ENCODE measurements at regions not wholly inside any gene's neighbourhood (a gene's known extent, or its start where the extent isn't known, plus 50 kb on each side); places are given as distances from the start of the nearest gene placed in this dataset.
"Not testable (repeated sequence)": the region's sequence is repeated elsewhere in the genome, so short reads cannot be mapped to it uniquely, and the experiment has no call there.

DNA sequence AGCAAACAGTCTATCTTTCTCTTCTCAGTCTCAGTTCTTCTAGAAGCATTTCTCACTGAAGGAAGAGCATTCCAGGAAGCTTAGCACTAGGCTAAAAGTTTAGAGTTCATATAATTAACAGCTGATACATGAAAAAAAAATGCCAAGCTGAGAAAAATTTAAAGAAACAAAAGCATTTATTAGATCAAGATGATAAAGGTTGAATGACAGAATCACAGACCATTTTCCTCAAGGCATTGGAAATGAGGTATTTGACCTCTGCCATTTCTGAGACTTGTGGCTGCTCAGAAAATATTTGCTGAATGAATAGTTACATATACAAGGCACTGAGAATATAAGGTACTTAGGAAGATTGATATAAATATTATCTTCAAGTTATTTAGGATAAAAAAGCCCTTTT is 901.6 kb upstream of the GOT2 start:
- Mint-ChIP-seq H3K9me3 (no peaks in the 10 kb centered on the region), H3K4me1 (ENCODE audit: low read depth) (no peaks in the 10 kb centered on the region), H3K36me3 (ENCODE audit: low read depth) (no peaks in the 10 kb centered on the region), H3K27ac (no peak overlapping the region), H3K27me3 (ENCODE audit: insufficient read depth) (no peaks in the 10 kb centered on the region), H3K4me3 (no peak overlapping the region)
- intact Hi-C loops (cut with micrococcal nuclease) = no loop called here
- no peak for DNase-seq (ENCODE audit: low spot score)

DNA sequence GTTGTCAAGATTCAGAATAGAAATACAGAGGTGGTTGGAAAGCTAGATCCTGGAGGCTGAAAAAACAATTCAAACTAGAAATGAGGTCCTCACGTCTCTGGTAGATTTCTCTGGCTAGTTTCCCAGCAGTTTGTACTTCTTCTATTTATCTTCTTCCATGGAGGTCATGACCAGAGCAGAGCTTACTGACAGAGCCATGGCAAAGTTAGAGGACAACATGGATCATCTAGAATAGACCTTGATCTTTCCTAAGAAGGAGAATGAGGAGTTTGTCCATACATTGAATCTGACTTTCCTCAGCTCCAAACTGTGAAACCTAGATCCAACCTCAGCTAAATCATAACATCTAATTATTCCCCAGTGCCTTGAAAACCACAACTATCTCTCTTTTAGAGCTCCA is 900.8 kb upstream of the GOT2 start:
- H3K27me3 Mint-ChIP-seq (ENCODE audit: insufficient read depth) = no peaks in the 10 kb centered on the region
- intact Hi-C loops (cut with micrococcal nuclease) = no loop called here
- no peak for DNase-seq (ENCODE audit: low spot score)
- no peak overlapping the region for H3K27ac Mint-ChIP-seq
- H3K36me3 Mint-ChIP-seq (ENCODE audit: low read depth) = no peaks in the 10 kb centered on the region
- no peaks in the 10 kb centered on the region for H3K4me1 Mint-ChIP-seq (ENCODE audit: low read depth)
- H3K9me3 Mint-ChIP-seq = no peaks in the 10 kb centered on the region
- H3K4me3 Mint-ChIP-seq = no peak overlapping the region

DNA sequence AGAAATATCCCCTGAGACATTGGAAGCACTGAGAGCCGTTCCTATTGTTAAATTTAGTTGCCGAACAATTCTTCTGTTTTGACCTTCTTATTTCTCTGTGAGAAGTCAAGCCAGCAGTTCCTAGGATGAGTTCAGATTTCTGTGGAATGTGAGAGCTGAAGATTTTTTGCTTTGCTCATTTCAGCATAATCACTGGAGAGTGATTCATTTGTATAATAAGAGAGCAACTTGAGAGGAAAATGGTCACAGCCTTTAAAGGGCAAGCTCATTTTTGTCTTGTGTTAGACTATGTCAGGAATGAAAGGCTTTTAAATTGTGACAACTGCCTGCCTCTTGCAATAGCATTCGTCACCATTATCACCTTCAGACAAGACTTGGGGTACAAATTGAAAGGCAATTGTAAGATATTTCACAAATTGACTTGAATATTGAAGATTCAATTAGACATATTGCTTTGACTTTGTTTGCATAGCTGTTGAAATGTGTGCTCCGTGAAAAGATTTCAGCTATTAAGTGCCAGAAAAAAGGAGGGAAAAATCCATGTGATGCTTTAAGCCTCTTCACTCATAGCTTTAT is 900.0 kb upstream of the GOT2 start:
- no peak overlapping the region for H3K27ac Mint-ChIP-seq
- H3K4me3 Mint-ChIP-seq = no peak overlapping the region
- intact Hi-C loops (cut with micrococcal nuclease) = no loop called here
- no peaks in the 10 kb centered on the region for H3K4me1 Mint-ChIP-seq (ENCODE audit: low read depth)
- H3K9me3 Mint-ChIP-seq = no peaks in the 10 kb centered on the region
- no peak for DNase-seq (ENCODE audit: low spot score)
- no peaks in the 10 kb centered on the region for H3K36me3 Mint-ChIP-seq (ENCODE audit: low read depth)
- H3K27me3 Mint-ChIP-seq (ENCODE audit: insufficient read depth) = no peaks in the 10 kb centered on the region

DNA sequence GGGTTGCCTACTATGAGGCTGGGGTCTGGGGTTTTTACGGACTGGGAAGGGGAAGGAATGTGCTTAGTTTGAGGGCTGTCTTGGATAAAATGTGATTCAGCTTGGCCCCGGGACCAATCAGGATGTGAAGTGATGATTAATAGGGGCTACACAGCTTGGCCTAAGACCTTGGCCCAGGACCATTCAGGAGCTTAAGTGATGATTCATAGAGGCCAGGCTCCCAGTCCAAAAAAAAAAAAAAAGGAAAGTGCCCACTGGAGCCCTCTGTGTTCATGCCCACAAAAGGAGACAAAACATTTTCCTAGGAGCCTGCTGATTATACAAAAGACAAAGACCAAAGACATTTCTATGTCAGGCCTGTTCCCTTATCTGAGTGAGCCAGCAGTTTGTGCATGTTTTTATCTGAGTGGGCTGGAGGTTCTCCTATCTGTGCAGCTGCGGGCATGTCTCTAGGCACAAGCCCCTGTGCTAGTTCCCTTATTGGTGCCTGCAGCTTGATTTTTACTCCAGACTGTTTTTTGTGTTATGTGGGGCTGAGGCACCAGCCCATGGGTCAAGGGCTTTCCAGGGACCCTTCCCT is 898.2 kb upstream of the GOT2 start:
- H3K4me1 Mint-ChIP-seq (ENCODE audit: low read depth) = no peaks in the 10 kb centered on the region
- no peak overlapping the region for H3K27ac Mint-ChIP-seq
- H3K4me3 Mint-ChIP-seq = no peak overlapping the region
- H3K9me3 Mint-ChIP-seq = no peaks in the 10 kb centered on the region
- H3K36me3 Mint-ChIP-seq (ENCODE audit: low read depth) = no peaks in the 10 kb centered on the region
- intact Hi-C loops (cut with micrococcal nuclease) = no loop called here
- H3K27me3 Mint-ChIP-seq (ENCODE audit: insufficient read depth) = no peaks in the 10 kb centered on the region
- DNase-seq (ENCODE audit: low spot score) = no peak

DNA sequence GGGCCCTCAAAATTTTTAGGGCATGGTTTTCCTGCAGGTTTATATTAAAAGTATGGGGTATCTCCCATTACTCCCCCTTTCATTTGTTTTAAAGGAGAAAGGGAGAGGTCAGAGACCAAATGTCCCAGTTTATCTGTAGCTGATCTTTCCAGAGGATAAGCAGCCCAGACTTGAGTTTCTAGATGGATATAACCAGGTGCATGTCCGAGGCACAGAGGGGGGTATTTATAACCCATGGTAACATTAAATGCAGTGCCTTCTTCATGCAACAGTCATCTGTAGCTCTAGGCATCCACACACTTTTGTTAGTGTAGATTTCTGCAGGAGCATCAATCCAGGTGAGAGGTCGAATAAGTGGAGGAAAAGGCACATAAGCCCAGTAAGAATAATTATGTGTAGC is 890.3 kb upstream of the GOT2 start:
- DNase-seq (ENCODE audit: low spot score); H3K27me3 Mint-ChIP-seq (ENCODE audit: insufficient read depth); H3K27ac Mint-ChIP-seq; H3K4me3 Mint-ChIP-seq; intact Hi-C loops (cut with micrococcal nuclease); H3K4me1 Mint-ChIP-seq (ENCODE audit: low read depth); H3K9me3 Mint-ChIP-seq; H3K36me3 Mint-ChIP-seq (ENCODE audit: low read depth): not testable (repeated sequence)

DNA sequence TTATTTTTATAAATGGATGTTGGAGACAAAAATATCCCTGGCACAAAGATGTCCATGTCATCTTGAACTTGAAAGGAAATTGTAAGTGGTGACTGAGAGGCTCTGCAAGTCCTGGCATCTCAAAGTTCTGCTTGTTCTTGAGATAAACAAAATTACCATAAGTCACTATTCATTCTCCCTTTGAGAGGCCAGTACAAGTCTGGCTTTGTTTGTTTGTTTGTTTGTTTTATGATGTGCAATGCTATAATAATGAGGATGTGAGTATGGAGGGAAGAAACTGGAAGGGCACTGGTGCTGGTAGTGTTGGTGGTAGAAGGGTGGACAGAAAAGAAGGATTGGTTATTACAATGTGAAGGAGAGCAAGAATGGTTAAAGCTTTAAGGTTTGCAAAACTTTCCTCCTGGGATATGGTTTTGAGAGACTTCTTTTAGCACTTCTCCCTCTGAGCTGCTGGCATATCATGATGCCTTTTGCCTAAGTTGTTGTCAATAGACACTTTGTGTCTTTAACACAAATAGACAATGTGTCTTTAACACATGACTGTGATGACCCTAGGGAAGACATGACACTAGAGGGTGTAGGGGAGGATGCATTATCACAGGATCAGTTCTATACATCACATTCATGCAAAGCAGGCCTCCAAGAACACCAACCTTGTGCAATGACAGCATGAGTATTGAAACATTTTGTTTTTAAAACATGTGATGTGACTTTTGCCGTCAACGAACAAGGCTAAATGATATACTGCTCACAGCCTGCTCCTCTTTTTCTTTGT is 880.5 kb upstream of the GOT2 start:
- Mint-ChIP-seq H3K4me1 (ENCODE audit: low read depth) (no peaks in the 10 kb centered on the region), H3K27ac (no peak overlapping the region), H3K36me3 (ENCODE audit: low read depth) (no peaks in the 10 kb centered on the region), H3K4me3 (no peak overlapping the region), H3K27me3 (ENCODE audit: insufficient read depth) (no peaks in the 10 kb centered on the region), H3K9me3 (no peaks in the 10 kb centered on the region)
- intact Hi-C loops (cut with micrococcal nuclease) = no loop called here
- no peak for DNase-seq (ENCODE audit: low spot score)

DNA sequence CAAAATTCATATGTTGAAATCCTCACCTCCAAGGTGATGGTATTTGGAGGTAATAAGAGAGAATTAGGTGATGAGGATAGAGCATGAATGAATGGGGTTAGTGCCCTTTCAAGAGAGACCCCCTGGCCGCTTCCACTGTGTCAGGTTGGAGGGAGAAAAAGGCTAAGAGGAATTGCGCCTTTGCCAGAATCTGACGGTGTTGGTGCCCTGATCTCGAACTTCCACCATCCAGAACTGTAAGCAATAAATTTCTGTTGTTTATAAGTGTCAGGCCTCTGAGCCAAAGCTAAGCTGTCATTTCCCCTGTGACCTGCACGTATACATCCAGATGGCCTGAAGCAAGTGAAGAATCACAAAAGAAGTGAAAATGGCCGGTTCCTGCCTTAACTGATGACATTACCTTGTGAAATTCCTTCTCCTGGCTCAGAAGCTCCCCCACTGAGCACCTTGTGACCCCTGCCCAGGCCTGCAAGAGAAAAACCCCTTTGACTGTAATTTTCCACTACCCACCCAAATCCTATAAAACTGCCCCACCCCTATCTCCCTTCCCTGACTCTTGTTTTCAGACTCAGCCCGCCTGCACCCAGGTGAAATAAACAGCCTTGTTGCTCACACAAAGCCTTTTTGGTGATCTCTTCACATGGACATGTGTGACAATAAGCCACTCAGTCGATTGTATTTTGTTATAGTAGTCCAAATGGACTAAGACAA is 878.9 kb upstream of the GOT2 start:
- H3K4me3 Mint-ChIP-seq; H3K36me3 Mint-ChIP-seq (ENCODE audit: low read depth); H3K27me3 Mint-ChIP-seq (ENCODE audit: insufficient read depth); H3K27ac Mint-ChIP-seq; H3K9me3 Mint-ChIP-seq; DNase-seq (ENCODE audit: low spot score); H3K4me1 Mint-ChIP-seq (ENCODE audit: low read depth); intact Hi-C loops (cut with micrococcal nuclease): not testable (repeated sequence)

DNA sequence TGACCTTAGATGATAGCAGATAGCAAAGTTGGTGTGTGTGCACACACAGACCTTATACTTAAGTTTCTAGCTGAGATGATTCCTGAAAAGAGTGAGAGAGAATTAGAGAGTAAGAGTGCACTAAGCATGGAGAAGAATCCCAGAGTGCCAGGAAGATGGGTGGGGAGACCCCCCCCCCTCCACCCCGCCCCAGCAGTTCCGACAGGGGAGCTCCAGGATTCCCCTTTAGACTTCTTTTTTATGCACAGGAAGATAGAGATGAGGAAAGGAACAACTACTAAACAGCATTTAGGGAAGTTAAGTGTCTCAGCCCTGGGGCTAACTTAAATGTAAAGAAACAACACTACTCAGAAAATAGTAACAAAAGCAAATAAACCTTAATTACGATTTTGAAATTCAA is 878.0 kb upstream of the GOT2 start:
- no peak overlapping the region for H3K27ac Mint-ChIP-seq
- H3K36me3 Mint-ChIP-seq (ENCODE audit: low read depth) = no peaks in the 10 kb centered on the region
- H3K9me3 Mint-ChIP-seq = no peaks in the 10 kb centered on the region
- intact Hi-C loops (cut with micrococcal nuclease) = no loop called here
- H3K4me3 Mint-ChIP-seq = no peak overlapping the region
- DNase-seq (ENCODE audit: low spot score) = no peak
- no peaks in the 10 kb centered on the region for H3K27me3 Mint-ChIP-seq (ENCODE audit: insufficient read depth)
- no peaks in the 10 kb centered on the region for H3K4me1 Mint-ChIP-seq (ENCODE audit: low read depth)

DNA sequence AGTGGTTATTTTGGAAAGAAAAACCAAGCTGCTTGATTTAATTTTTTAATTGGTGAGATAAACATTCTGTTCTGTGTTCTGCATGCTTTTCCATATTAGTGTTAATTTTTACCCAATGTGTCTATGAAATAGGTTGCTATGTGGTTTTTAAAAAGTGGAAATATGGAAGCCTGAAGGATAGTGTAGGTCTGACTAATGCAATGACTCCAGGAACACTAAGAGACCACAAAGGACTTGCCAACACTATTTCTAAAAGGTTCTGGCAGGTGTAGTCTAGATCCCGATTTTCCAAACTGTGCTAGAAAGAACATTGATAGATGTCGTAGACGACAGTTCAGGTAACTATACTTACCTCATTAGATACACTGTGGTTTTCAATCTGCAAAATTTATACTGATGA is 877.4 kb upstream of the GOT2 start:
- no peaks in the 10 kb centered on the region for H3K4me1 Mint-ChIP-seq (ENCODE audit: low read depth)
- intact Hi-C loops (cut with micrococcal nuclease) = no loop called here
- no peak overlapping the region for H3K27ac Mint-ChIP-seq
- H3K36me3 Mint-ChIP-seq (ENCODE audit: low read depth) = no peaks in the 10 kb centered on the region
- DNase-seq (ENCODE audit: low spot score) = no peak
- H3K4me3 Mint-ChIP-seq = no peak overlapping the region
- H3K9me3 Mint-ChIP-seq = no peaks in the 10 kb centered on the region
- H3K27me3 Mint-ChIP-seq (ENCODE audit: insufficient read depth) = no peaks in the 10 kb centered on the region

DNA sequence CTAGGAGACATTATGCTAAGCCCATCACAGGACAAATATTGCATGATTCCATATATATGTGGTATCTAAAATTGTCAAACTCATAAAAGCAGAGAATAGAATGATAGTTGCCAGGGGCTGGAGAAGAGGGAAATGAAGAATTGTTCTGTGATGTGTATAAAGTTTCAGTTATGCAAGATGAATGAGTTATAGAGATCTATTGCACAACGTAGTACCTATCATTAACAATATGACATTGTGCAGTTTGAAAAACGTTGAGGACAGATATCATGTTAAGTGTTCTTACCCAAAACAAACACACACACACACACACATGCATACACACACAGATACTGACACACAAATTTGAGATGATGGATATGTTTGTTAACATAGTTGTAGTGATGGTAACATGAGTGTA is 871.6 kb upstream of the GOT2 start:
- H3K36me3 Mint-ChIP-seq (ENCODE audit: low read depth) = no peaks in the 10 kb centered on the region
- H3K4me3 Mint-ChIP-seq = no peak overlapping the region
- H3K4me1 Mint-ChIP-seq (ENCODE audit: low read depth) = no peaks in the 10 kb centered on the region

DNA sequence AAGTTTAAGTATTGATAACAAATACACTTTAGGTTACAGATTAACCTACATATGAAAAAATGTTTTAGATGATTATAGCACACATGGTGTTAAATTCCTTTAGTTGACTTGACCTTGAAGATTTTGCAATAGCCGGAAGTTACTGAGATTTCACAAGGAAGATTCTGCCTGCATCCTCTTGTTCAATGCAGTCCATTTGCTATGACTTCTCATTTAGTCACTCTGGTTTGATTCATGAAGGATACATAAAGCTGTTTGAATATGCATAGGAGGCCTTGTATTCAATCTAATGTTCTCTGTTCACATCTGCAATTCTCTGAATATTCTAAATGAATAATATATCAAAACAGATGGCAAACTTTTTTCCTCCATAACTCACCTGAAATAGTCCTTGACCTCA is 870.2 kb upstream of the GOT2 start:
- Mint-ChIP-seq H3K4me3 (no peak overlapping the region), H3K36me3 (ENCODE audit: low read depth) (no peaks in the 10 kb centered on the region), H3K27ac (no peak overlapping the region), H3K9me3 (no peaks in the 10 kb centered on the region), H3K4me1 (ENCODE audit: low read depth) (no peaks in the 10 kb centered on the region), H3K27me3 (ENCODE audit: insufficient read depth) (no peaks in the 10 kb centered on the region)
- intact Hi-C loops (cut with micrococcal nuclease) = no loop called here
- DNase-seq (ENCODE audit: low spot score) = no peak

More for the DNA sequence above, 871.6 kb upstream of the GOT2 start:
- intact Hi-C loops (cut with micrococcal nuclease) = no loop called here
- no peaks in the 10 kb centered on the region for H3K9me3 Mint-ChIP-seq
- no peaks in the 10 kb centered on the region for H3K27me3 Mint-ChIP-seq (ENCODE audit: insufficient read depth)
- no peak for DNase-seq (ENCODE audit: low spot score)
- H3K27ac Mint-ChIP-seq = no peak overlapping the region

DNA sequence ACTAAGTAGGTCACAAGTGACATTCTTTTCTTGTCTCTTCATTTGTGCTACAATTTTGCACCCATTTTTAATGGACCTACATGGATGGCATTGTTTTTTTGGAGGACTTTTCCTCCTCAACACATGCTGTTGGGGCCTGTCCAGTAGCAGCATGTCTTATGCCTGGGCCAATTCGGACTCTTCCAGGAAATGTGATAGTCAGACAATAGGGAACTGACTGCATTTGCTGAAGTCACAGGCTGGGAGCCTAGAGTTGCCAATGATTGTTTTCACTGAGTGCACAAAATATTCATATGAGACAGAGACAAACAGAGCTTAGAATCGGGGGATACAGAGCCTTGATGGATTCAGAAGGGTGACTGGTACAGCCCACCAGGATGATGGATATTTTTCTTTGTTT is 867.3 kb upstream of the GOT2 start:
- no peaks in the 10 kb centered on the region for H3K4me1 Mint-ChIP-seq (ENCODE audit: low read depth)
- H3K36me3 Mint-ChIP-seq (ENCODE audit: low read depth) = no peaks in the 10 kb centered on the region
- H3K4me3 Mint-ChIP-seq = no peak overlapping the region
- H3K27ac Mint-ChIP-seq = no peak overlapping the region
- DNase-seq (ENCODE audit: low spot score) = no peak
- intact Hi-C loops (cut with micrococcal nuclease) = no loop called here
- no peaks in the 10 kb centered on the region for H3K27me3 Mint-ChIP-seq (ENCODE audit: insufficient read depth)
- no peaks in the 10 kb centered on the region for H3K9me3 Mint-ChIP-seq

DNA sequence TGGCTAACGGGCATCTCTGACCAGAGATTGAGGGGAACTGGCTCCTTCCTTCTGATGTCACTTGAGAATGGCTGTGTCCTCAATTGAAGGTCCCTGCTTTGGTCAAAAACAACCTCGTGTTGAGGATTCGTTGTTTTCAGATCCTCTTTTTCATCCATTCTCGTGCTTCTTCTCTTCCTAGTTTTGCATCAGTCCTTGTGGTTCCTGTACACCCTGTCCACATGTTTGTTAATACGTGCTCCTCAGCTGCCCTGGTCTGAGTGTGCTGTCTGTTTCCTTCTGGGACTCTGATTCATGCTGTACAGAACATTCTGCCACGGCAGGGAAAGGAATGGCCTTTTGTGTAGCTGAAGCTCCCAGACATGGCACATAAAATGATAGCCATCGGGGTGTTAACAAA is 863.2 kb upstream of the GOT2 start:
- H3K4me1 Mint-ChIP-seq (ENCODE audit: low read depth) = no peaks in the 10 kb centered on the region
- no peaks in the 10 kb centered on the region for H3K27me3 Mint-ChIP-seq (ENCODE audit: insufficient read depth)
- no peaks in the 10 kb centered on the region for H3K9me3 Mint-ChIP-seq
- no peak for DNase-seq (ENCODE audit: low spot score)
- H3K4me3 Mint-ChIP-seq = no peak overlapping the region
- no peak overlapping the region for H3K27ac Mint-ChIP-seq
- intact Hi-C loops (cut with micrococcal nuclease) = no loop called here
- no peaks in the 10 kb centered on the region for H3K36me3 Mint-ChIP-seq (ENCODE audit: low read depth)
